ENCODE measurements at regions not wholly inside any gene's neighbourhood (a gene's known extent, or its start where the extent isn't known, plus 50 kb on each side); places are given as distances from the start of the nearest gene placed in this dataset.

DNA sequence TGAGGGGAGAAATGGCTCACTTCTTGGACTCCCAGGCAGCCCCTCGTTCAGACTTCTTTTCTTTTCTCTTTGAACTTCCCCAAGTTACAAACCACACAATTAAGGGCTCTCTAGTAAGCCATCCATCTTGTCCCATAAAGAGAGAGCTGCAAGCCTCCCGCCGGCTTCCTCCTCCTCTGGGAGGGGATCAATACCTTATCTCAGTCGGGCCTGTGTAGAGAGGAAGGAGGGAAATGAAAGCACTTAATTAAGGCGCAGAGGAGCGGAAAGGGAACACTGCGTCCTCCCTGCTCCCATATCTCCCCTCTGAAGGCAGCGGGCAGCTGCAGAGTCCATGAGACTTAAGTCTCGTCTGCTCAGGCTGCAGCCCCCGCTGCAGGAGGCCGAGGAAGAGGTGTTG lies 112.6 kb upstream of the CSF3R start:
- TF ChIP-seq EZH2phosphoT487 (IDR thresholded peaks at IDR 0.05; ENCODE audit: low read length) (no peak), EZH2 (optimal IDR thresholded peaks at IDR 0.05; ENCODE audit: low read depth, low read length) (no peak)
- TF ChIP-seq, protein P1, sequence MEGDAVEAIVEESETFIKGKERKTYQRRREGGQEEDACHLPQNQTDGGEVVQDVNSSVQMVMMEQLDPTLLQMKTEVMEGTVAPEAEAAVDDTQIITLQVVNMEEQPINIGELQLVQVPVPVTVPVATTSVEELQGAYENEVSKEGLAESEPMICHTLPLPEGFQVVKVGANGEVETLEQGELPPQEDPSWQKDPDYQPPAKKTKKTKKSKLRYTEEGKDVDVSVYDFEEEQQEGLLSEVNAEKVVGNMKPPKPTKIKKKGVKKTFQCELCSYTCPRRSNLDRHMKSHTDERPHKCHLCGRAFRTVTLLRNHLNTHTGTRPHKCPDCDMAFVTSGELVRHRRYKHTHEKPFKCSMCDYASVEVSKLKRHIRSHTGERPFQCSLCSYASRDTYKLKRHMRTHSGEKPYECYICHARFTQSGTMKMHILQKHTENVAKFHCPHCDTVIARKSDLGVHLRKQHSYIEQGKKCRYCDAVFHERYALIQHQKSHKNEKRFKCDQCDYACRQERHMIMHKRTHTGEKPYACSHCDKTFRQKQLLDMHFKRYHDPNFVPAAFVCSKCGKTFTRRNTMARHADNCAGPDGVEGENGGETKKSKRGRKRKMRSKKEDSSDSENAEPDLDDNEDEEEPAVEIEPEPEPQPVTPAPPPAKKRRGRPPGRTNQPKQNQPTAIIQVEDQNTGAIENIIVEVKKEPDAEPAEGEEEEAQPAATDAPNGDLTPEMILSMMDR (IDR thresholded peaks at IDR 0.05; ENCODE audit: low read length) = no peak
- Histone ChIP-seq H3F3A (ENCODE audit: insufficient read depth, low read length) (no peaks in the 10 kb centered on the region), H3K9ac (ENCODE audit: low read length) (no peak overlapping the region), H3K4me3 (ENCODE audit: low read length) (no peak overlapping the region), H3K27ac (ENCODE audit: low read length) (no peak overlapping the region), H3K79me2 (ENCODE audit: low read length) (no peaks in the 10 kb centered on the region), H3K9me3 (replicated peaks; ENCODE audit: insufficient read depth, low read length) (no peaks in the 10 kb centered on the region), H3K27me3 (replicated peaks; ENCODE audit: insufficient read depth, low read length) (peaks cover 97% of the 10 kb centered on the region), H3K4me1 (ENCODE audit: low read length) (no peaks in the 10 kb centered on the region), H2AFZ (ENCODE audit: low read length) (no peak overlapping the region), H3K4me2 (ENCODE audit: low read depth, low read length) (no peak overlapping the region), H3K36me3 (replicated peaks; ENCODE audit: insufficient read depth, low read length) (no peaks in the 10 kb centered on the region), H4K20me1 (ENCODE audit: insufficient read depth, low read length) (no peaks in the 10 kb centered on the region), H3K9me2 (replicated peaks; ENCODE audit: insufficient read depth, low read length) (no peaks in the 10 kb centered on the region)
- DNase-seq = no peak

DNA sequence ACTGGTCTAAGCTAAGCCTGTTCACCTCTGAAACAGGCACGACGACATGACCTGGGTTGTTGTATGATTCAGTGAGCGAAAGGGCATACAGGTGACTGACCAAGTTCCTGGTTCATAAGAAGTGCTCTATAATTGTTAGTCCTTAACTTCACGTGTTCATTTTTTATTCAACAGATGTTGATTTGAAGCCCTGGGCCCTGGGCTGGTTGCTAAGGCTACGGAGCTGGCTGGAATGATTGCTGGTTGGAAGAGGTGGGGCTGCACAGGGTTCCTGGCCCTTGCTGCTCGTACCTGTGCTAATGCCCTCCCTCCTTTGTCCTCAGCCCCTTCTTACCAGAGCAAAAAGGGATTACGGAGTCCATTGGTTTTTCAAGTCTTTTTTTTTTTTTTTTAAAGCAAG lies 111.3 kb upstream of the CSF3R start:
- Histone ChIP-seq H3K4me3 (ENCODE audit: low read length) (no peak overlapping the region), H3K9me3 (replicated peaks; ENCODE audit: insufficient read depth, low read length) (no peaks in the 10 kb centered on the region), H3F3A (ENCODE audit: insufficient read depth, low read length) (no peaks in the 10 kb centered on the region), H3K79me2 (ENCODE audit: low read length) (no peaks in the 10 kb centered on the region), H4K20me1 (ENCODE audit: insufficient read depth, low read length) (no peaks in the 10 kb centered on the region), H3K36me3 (replicated peaks; ENCODE audit: insufficient read depth, low read length) (no peaks in the 10 kb centered on the region), H3K27ac (ENCODE audit: low read length) (no peak overlapping the region), H3K4me1 (ENCODE audit: low read length) (no peaks in the 10 kb centered on the region), H3K4me2 (ENCODE audit: low read depth, low read length) (no peak overlapping the region), H3K9me2 (replicated peaks; ENCODE audit: insufficient read depth, low read length) (no peaks in the 10 kb centered on the region), H3K27me3 (replicated peaks; ENCODE audit: insufficient read depth, low read length) (peaks cover 91% of the 10 kb centered on the region), H2AFZ (ENCODE audit: low read length) (no peak overlapping the region), H3K9ac (ENCODE audit: low read length) (no peak overlapping the region)
- TF ChIP-seq, protein P1 (IDR thresholded peaks at IDR 0.05; ENCODE audit: low read length) = no peak
- TF ChIP-seq EZH2 (optimal IDR thresholded peaks at IDR 0.05; ENCODE audit: low read depth, low read length) (no peak), EZH2phosphoT487 (IDR thresholded peaks at IDR 0.05; ENCODE audit: low read length) (no peak)
- DNase-seq = no peak

DNA sequence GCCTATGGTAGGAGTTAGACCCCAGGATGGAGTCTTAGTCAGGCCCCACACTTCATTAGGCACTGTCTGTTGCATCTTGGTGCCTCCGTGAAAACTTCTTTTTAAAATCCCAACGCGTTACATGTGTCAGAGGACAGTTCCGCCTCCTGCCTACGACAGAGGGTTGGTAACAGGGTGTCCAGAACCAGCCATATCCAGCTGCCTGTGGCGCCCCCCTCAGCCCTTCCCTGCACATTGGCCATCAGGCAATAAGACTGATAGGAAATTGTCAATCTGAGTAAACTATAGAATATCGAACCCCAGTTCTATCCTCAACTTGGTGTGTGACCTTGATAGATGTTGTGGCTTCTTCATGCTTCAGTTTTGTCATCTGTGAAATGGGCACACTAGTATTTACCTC lies 108.6 kb upstream of the CSF3R start:
- Histone ChIP-seq H3K27me3 (replicated peaks; ENCODE audit: insufficient read depth, low read length) (peaks cover 92% of the 10 kb centered on the region), H3K4me2 (ENCODE audit: low read depth, low read length) (no peak overlapping the region), H2AFZ (ENCODE audit: low read length) (no peak overlapping the region)

More for the DNA sequence above, 108.6 kb upstream of the CSF3R start:
- Histone ChIP-seq H3K36me3 (replicated peaks; ENCODE audit: insufficient read depth, low read length) (no peaks in the 10 kb centered on the region), H4K20me1 (ENCODE audit: insufficient read depth, low read length) (no peaks in the 10 kb centered on the region), H3K79me2 (ENCODE audit: low read length) (no peaks in the 10 kb centered on the region), H3K9me2 (replicated peaks; ENCODE audit: insufficient read depth, low read length) (no peaks in the 10 kb centered on the region), H3K9me3 (replicated peaks; ENCODE audit: insufficient read depth, low read length) (no peaks in the 10 kb centered on the region), H3K9ac (ENCODE audit: low read length) (no peak overlapping the region), H3K4me3 (ENCODE audit: low read length) (no peak overlapping the region), H3K4me1 (ENCODE audit: low read length) (no peaks in the 10 kb centered on the region), H3F3A (ENCODE audit: insufficient read depth, low read length) (no peaks in the 10 kb centered on the region), H3K27ac (ENCODE audit: low read length) (no peak overlapping the region)
- TF ChIP-seq EZH2phosphoT487 (IDR thresholded peaks at IDR 0.05; ENCODE audit: low read length) = no peak
- TF ChIP-seq, protein P1 (IDR thresholded peaks at IDR 0.05; ENCODE audit: low read length) = no peak
- TF ChIP-seq EZH2 (optimal IDR thresholded peaks at IDR 0.05; ENCODE audit: low read depth, low read length) = no peak
- DNase-seq = no peak
